Neural cell (in vitro differentiated cells): ENCODE measurements at regions not wholly inside any gene's neighbourhood (a gene's known extent, or its start where the extent isn't known, plus 50 kb on each side); places are given as distances from the start of the nearest gene placed in this dataset.
"Not testable (repeated sequence)": the region's sequence is repeated elsewhere in the genome, so short reads cannot be mapped to it uniquely, and the experiment has no call there.

Source experiments
- H2AFZ ChIP-seq: fragments of 200-600, 300-800 bp; sonication (generic), shearing (Covaris generic); 2 replicates; pipeline ENCODE4 v1.6.0; 2014; ENCODE audit warnings: low read depth, mild to moderate bottlenecking, antibody characterized with exemption, low read length, moderate library complexity
- H3F3A ChIP-seq: fragments of 200-600 bp; shearing (Covaris generic); 2 replicates; pipeline ENCODE4 v1.6.1; 2016; ENCODE audit warnings: mild to moderate bottlenecking, moderate library complexity, mixed read lengths, antibody characterized with exemption, low read length; ENCODE audit not compliant: insufficient read depth, poor library complexity, severe bottlenecking
- H3K27ac ChIP-seq: fragments of 200-600, 300-800 bp; sonication (generic), shearing (Covaris generic); 2 replicates; pipeline ENCODE4 v1.5.1; 2014; ENCODE audit warnings: mild to moderate bottlenecking, low read length, moderate library complexity
- H3K27me3 ChIP-seq: fragments of 300-800, 200-600 bp; sonication (generic), shearing (Covaris generic); 2 replicates; pipeline ENCODE4 v1.6.0; 2014; ENCODE audit warnings: mild to moderate bottlenecking, low read depth, low read length, moderate library complexity; ENCODE audit not compliant: insufficient read depth
- H3K36me3 ChIP-seq: fragments of 300-800, 200-600 bp; sonication (generic), shearing (Covaris generic); 2 replicates; pipeline ENCODE4 v1.5.1; 2014; ENCODE audit warnings: mild to moderate bottlenecking, antibody characterized with exemption, low read length, moderate library complexity; ENCODE audit not compliant: insufficient read depth
- H3K4me2 ChIP-seq: fragments of 300-800, 200-600 bp; sonication (generic), shearing (Covaris generic); 2 replicates; pipeline ENCODE4 v1.6.0; 2014; ENCODE audit warnings: mild to moderate bottlenecking, low read length
- H3K4me3 ChIP-seq: fragments of 300-800, 200-600 bp; sonication (generic), shearing (Covaris generic); 2 replicates; pipeline ENCODE4 v1.5.1; 2014; ENCODE audit warnings: mild to moderate bottlenecking, low read length, moderate library complexity
- H3K79me2 ChIP-seq: fragments of 200-600 bp; shearing (Covaris generic); replicated peaks from 2 replicates; pipeline ENCODE4 v1.6.0; 2014; ENCODE audit warnings: mild to moderate bottlenecking, low read length, moderate library complexity; ENCODE audit not compliant: insufficient read depth
- H3K9ac ChIP-seq: fragments of 300-800, 200-600 bp; sonication (generic), shearing (Covaris generic); 2 replicates; pipeline ENCODE4 v1.6.1; 2016; ENCODE audit warnings: mild to moderate bottlenecking, low read length, mixed read lengths
- H3K9me2 ChIP-seq: fragments of 200-600 bp; shearing (Covaris generic); 2 replicates; pipeline ENCODE4 v1.6.1; 2016; ENCODE audit warnings: mild to moderate bottlenecking, low read length, mixed read lengths; ENCODE audit not compliant: insufficient read depth
- H3K9me3 ChIP-seq: fragments of 200-600, 300-800 bp; sonication (generic), shearing (Covaris generic); 2 replicates; pipeline ENCODE4 v1.6.1; 2016; ENCODE audit warnings: mild to moderate bottlenecking, mixed run types, low read length, moderate library complexity, mixed read lengths
- H4K20me1 ChIP-seq: fragments of 200-600 bp; shearing (Covaris generic); 2 replicates; pipeline ENCODE4 v1.6.1; 2016; ENCODE audit warnings: mild to moderate bottlenecking, mixed run types; ENCODE audit not compliant: insufficient read depth
- CTCF ChIP-seq: fragments of 450-650 bp; IDR thresholded peaks from 2 replicates; pipeline ENCODE4 v1.5.1; 2014; ENCODE audit warnings: antibody characterized with exemption, mild to moderate bottlenecking, moderate library complexity; ENCODE audit not compliant: poor library complexity, severe bottlenecking
- EP300 ChIP-seq: fragments of 450-650 bp; conservative IDR thresholded peaks from 2 replicates; pipeline ENCODE4 v1.6.1; 2014; ENCODE audit warnings: antibody characterized with exemption, mild to moderate bottlenecking, moderate library complexity; ENCODE audit not compliant: poor library complexity, severe bottlenecking
- EZH2 ChIP-seq: fragments of 200-600, 300-800 bp; shearing (Covaris generic), sonication (generic); IDR thresholded peaks from 2 replicates; pipeline ENCODE4 v1.6.1; 2014; ENCODE audit warnings: antibody characterized with exemption, low read length, borderline replicate concordance, mild to moderate bottlenecking; ENCODE audit not compliant: insufficient read depth, poor library complexity, severe bottlenecking
- MXI1 ChIP-seq: fragments of 450-650 bp; conservative IDR thresholded peaks from 2 replicates; pipeline ENCODE4 v1.6.1; 2014; ENCODE audit warnings: antibody characterized with exemption, mild to moderate bottlenecking; ENCODE audit not compliant: poor library complexity, severe bottlenecking
- POLR2AphosphoS5 ChIP-seq: IDR thresholded peaks from 2 replicates; pipeline ENCODE4 v1.6.1; 2012
- RAD21 ChIP-seq: fragments of 450-650 bp; conservative IDR thresholded peaks from 2 replicates; pipeline ENCODE4 v1.6.1; 2014; ENCODE audit warnings: antibody characterized with exemption, mild to moderate bottlenecking, moderate library complexity
- REST ChIP-seq: IDR thresholded peaks from 2 replicates; pipeline ENCODE4 v1.6.1; 2012; ENCODE audit warnings: borderline replicate concordance
- SMC3 ChIP-seq: fragments of 450-650 bp; conservative IDR thresholded peaks from 2 replicates; pipeline ENCODE4 v1.6.1; 2014; ENCODE audit warnings: antibody characterized with exemption, mild to moderate bottlenecking, moderate library complexity; ENCODE audit not compliant: poor library complexity
- TAF1 ChIP-seq: IDR thresholded peaks from 2 replicates; pipeline ENCODE4 v1.6.1; 2012; ENCODE audit warnings: low read depth

GRCh38 chr2:194380011-194380410 is 1277.0 kb upstream of the SLC39A10 start:
- H2AFZ ChIP-seq = no peak overlapping the region
- no peak overlapping the region for H3K27ac ChIP-seq
- no peaks in the 10 kb centered on the region for H3K36me3 ChIP-seq
- no peaks in the 10 kb centered on the region for H3K9me2 ChIP-seq
- H3K4me2 ChIP-seq = no peak overlapping the region
- TF ChIP-seq SMC3 (no peak), TAF1 (no peak), RAD21 (no peak)
- no peaks in the 10 kb centered on the region for H3K9me3 ChIP-seq
- no peak overlapping the region for H3K9ac ChIP-seq
- no peaks in the 10 kb centered on the region for H4K20me1 ChIP-seq
- no peaks in the 10 kb centered on the region for H3F3A ChIP-seq
- no peaks in the 10 kb centered on the region for H3K27me3 ChIP-seq
- H3K4me3 ChIP-seq = no peak overlapping the region
- no peaks in the 10 kb centered on the region for H3K79me2 ChIP-seq

- H3K27ac ChIP-seq, H3K27me3 ChIP-seq, H3K9ac ChIP-seq, H3K4me2 ChIP-seq, H3K9me3 ChIP-seq, H3K36me3 ChIP-seq, H3K4me3 ChIP-seq, H4K20me1 ChIP-seq, H2AFZ ChIP-seq, H3K9me2 ChIP-seq, H3K79me2 ChIP-seq, H3F3A ChIP-seq: not testable (repeated sequence)
Observed at GRCh38 chr2:194367390-194367789, 1289.6 kb upstream of the SLC39A10 start.

GRCh38 chr2:194363878-194364277 is 1293.1 kb upstream of the SLC39A10 start:
- no peaks in the 10 kb centered on the region for H3K79me2 ChIP-seq

More at GRCh38 chr2:194363878-194364277, 1293.1 kb upstream of the SLC39A10 start:
- H3K4me3 ChIP-seq = no peak overlapping the region
- no peak overlapping the region for H2AFZ ChIP-seq
- no peaks in the 10 kb centered on the region for H4K20me1 ChIP-seq
- H3K9me3 ChIP-seq = no peaks in the 10 kb centered on the region
- no peaks in the 10 kb centered on the region for H3F3A ChIP-seq
- H3K27me3 ChIP-seq = no peaks in the 10 kb centered on the region
- no peak overlapping the region for H3K9ac ChIP-seq
- H3K27ac ChIP-seq = no peak overlapping the region
- H3K36me3 ChIP-seq = no peaks in the 10 kb centered on the region
- no peaks in the 10 kb centered on the region for H3K9me2 ChIP-seq
- H3K4me2 ChIP-seq = no peak overlapping the region
- no peak for TF ChIP-seq REST
- TF ChIP-seq POLR2AphosphoS5 = no peak
- no peak for TF ChIP-seq EZH2
- no peak for TF ChIP-seq TAF1
- TF ChIP-seq MXI1 = no peak
- TF ChIP-seq RAD21 = no peak
- no peak for TF ChIP-seq SMC3
- no peak for TF ChIP-seq EP300
- no peak for TF ChIP-seq CTCF
